ENCODE measurements at regions not wholly inside any gene's neighbourhood (a gene's known extent, or its start where the extent isn't known, plus 50 kb on each side); places are given as distances from the start of the nearest gene placed in this dataset.

GRCh38 chr11:116379185-116379828 is 393.5 kb downstream of the BUD13 start:
- TF ChIP-seq, protein P1, sequence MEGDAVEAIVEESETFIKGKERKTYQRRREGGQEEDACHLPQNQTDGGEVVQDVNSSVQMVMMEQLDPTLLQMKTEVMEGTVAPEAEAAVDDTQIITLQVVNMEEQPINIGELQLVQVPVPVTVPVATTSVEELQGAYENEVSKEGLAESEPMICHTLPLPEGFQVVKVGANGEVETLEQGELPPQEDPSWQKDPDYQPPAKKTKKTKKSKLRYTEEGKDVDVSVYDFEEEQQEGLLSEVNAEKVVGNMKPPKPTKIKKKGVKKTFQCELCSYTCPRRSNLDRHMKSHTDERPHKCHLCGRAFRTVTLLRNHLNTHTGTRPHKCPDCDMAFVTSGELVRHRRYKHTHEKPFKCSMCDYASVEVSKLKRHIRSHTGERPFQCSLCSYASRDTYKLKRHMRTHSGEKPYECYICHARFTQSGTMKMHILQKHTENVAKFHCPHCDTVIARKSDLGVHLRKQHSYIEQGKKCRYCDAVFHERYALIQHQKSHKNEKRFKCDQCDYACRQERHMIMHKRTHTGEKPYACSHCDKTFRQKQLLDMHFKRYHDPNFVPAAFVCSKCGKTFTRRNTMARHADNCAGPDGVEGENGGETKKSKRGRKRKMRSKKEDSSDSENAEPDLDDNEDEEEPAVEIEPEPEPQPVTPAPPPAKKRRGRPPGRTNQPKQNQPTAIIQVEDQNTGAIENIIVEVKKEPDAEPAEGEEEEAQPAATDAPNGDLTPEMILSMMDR (IDR thresholded peaks at IDR 0.05), result no peak
- TF ChIP-seq POLR2A (IDR thresholded peaks at IDR 0.05), result no peak
- TF ChIP-seq EP300 (IDR thresholded peaks at IDR 0.05), result no peak
- TF ChIP-seq POLR2AphosphoS5 (IDR thresholded peaks at IDR 0.05), result no peak
- 38 to 42% methylated on average over 7 of the region's 7 CpGs for WGBS, 2 donors
- intact Hi-C loops (cut with DNase I), result no loop called here
- no peaks in the 10 kb centered on the region for H3K36me3 ChIP-seq
- no peaks in the 10 kb centered on the region for H3K27me3 ChIP-seq
- no peak for DNase-seq
- H3K4me1 ChIP-seq, result no peaks in the 10 kb centered on the region
- H3K27ac ChIP-seq, result no peak overlapping the region
- H3K9me3 ChIP-seq, result peaks cover 0 to 2% (median 0%) of the 10 kb centered on the region in 4 donors
- H3K4me3 ChIP-seq, result no peak overlapping the region

- H3K36me3 ChIP-seq, result no peaks in the 10 kb centered on the region
- no peaks in the 10 kb centered on the region for H3K4me1 ChIP-seq
- WGBS, 2 donors, result 60 to 69% methylated on average over 1 of the region's 1 CpG
- H3K9me3 ChIP-seq, result peaks cover 0 to 2% (median 0%) of the 10 kb centered on the region in 4 donors
- H3K27me3 ChIP-seq, result no peaks in the 10 kb centered on the region
- H3K27ac ChIP-seq, result no peak overlapping the region
- DNase-seq, result no peak
- TF ChIP-seq POLR2A (IDR thresholded peaks at IDR 0.05) (no peak), POLR2AphosphoS5 (IDR thresholded peaks at IDR 0.05) (no peak), EP300 (IDR thresholded peaks at IDR 0.05) (no peak)
- TF ChIP-seq, protein P1 (IDR thresholded peaks at IDR 0.05), result no peak
- no peak overlapping the region for H3K4me3 ChIP-seq
- intact Hi-C loops (cut with DNase I), result no loop called here
Observed at GRCh38 chr11:116376547-116376946, 396.2 kb downstream of the BUD13 start.

DNA sequence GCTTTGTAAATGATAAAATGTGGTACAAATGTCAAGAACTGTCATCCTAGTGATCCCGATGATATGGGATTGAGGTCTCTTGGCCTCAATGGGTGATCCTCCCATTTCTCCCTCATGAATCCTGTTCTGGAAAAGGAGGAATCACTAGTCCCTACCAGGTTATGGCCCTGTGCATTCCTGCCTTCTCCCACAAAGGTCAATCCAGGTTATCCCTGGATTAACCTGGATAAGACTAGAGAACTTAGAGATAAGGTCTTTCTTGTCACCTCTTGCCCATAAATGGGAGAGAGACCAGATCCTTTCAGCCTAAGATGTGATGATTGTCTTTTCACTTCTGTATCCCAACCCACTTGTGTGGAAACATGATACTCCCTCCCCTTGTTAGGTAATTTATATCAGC is 396.7 kb downstream of the BUD13 start:
- Histone ChIP-seq H3K36me3 (no peaks in the 10 kb centered on the region), H3K27me3 (no peaks in the 10 kb centered on the region), H3K4me3 (no peak overlapping the region), H3K4me1 (no peaks in the 10 kb centered on the region), H3K9me3 (peaks cover 0 to 2% (median 0%) of the 10 kb centered on the region in 4 donors), H3K27ac (no peak overlapping the region)
- no peak for TF ChIP-seq POLR2AphosphoS5 (IDR thresholded peaks at IDR 0.05)
- no peak for TF ChIP-seq EP300 (IDR thresholded peaks at IDR 0.05)
- TF ChIP-seq POLR2A (IDR thresholded peaks at IDR 0.05), result no peak
- TF ChIP-seq, protein P1 (IDR thresholded peaks at IDR 0.05), result no peak
- no peak for DNase-seq
- WGBS, 2 donors, result 93 to 98% methylated on average over 1 of the region's 1 CpG
- intact Hi-C loops (cut with DNase I), result no loop called here

DNA sequence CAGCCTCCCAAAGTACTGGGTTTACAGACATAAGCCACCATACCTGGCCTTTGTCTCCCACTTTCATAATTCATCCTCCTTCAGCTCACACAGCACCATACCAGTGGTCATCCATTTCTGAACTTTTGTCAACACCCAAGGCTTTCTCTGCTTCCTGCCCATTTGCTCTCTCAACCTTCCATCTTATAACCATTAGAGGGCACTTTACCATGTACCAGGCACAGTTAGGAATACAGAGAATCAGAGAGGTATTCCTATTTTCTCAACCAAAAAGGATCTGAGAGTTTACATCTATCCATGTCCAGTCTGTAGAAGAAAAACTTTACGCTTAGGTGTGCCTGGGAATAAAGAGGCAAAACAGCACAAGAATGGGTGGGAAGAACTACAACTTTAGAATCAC is 397.6 kb downstream of the BUD13 start:
- TF ChIP-seq POLR2A (IDR thresholded peaks at IDR 0.05) (no peak), POLR2AphosphoS5 (IDR thresholded peaks at IDR 0.05) (no peak), EP300 (IDR thresholded peaks at IDR 0.05) (no peak)
- TF ChIP-seq, protein P1 (IDR thresholded peaks at IDR 0.05), result no peak
- intact Hi-C loops (cut with DNase I), result no loop called here
- no peak for DNase-seq
- WGBS, 2 donors, result 90 to 94% methylated on average over 1 of the region's 1 CpG
- no peaks in the 10 kb centered on the region for H3K4me1 ChIP-seq
- no peaks in the 10 kb centered on the region for H3K36me3 ChIP-seq
- peaks cover 0 to 2% (median 0%) of the 10 kb centered on the region in 4 donors for H3K9me3 ChIP-seq
- no peak overlapping the region for H3K27ac ChIP-seq
- H3K4me3 ChIP-seq, result no peak overlapping the region
- H3K27me3 ChIP-seq, result no peaks in the 10 kb centered on the region

DNA sequence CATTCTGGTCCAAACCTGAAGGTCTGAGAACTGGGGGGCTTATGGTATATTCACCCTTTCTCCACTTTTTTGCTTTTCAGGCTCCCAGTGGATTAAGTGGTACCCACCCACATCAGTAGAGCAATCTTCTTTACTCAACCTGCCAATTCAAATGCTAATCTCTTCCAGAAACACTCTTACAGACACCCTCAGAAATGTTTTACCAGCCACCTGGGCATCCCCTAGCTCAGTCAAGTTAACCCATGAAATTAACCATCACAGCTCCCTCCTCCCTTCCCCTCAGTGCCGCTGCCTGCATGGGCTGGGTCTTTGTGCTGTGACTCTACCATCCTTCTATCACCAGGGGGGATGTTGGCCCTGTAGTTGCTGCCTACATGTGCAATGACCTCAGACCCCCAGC is 398.7 kb downstream of the BUD13 start:
- no peaks in the 10 kb centered on the region for H3K4me1 ChIP-seq

More for the DNA sequence above, 398.7 kb downstream of the BUD13 start:
- 87 to 92% methylated on average over 1 of the region's 1 CpG for WGBS, 2 donors
- no peaks in the 10 kb centered on the region for H3K36me3 ChIP-seq
- no peak for DNase-seq
- peaks cover 0 to 2% (median 0%) of the 10 kb centered on the region in 4 donors for H3K9me3 ChIP-seq
- intact Hi-C loops (cut with DNase I), result no loop called here
- no peak overlapping the region for H3K4me3 ChIP-seq
- H3K27ac ChIP-seq, result no peak overlapping the region
- H3K27me3 ChIP-seq, result no peaks in the 10 kb centered on the region
- TF ChIP-seq EP300 (IDR thresholded peaks at IDR 0.05) (no peak), POLR2AphosphoS5 (IDR thresholded peaks at IDR 0.05) (no peak), POLR2A (IDR thresholded peaks at IDR 0.05) (no peak)
- TF ChIP-seq, protein P1 (IDR thresholded peaks at IDR 0.05), result no peak
